ENCODE measurements at regions not wholly inside any gene's neighbourhood (a gene's known extent, or its start where the extent isn't known, plus 50 kb on each side); places are given as distances from the start of the nearest gene placed in this dataset.
"Not testable (repeated sequence)": the region's sequence is repeated elsewhere in the genome, so short reads cannot be mapped to it uniquely, and the experiment has no call there.

- no peak for DNase-seq
Observed at GRCh38 chr15:61401903-61402698, 173.0 kb upstream of the RORA start.

DNA sequence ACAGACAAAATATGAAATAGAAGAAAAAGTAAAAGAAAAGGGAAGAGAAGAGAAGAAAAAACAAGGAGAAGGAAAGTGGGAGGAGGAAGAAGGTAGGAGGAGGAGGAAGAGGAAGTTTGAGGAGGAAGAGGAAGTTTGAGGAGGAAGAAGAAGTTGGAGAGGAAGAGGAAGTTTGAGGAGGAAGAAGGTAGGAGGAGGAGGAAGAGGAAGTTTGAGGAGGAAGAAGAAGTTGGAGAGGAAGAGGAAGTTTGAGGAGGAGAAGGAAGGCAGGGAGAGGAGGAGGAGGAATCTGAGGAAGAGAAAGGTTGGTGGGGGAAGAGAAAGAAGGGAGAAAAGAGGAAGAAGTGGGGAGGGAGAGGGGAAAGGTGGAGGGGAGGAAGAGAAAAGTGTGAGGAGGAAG is 169.2 kb upstream of the RORA start:
- no peak for DNase-seq

- no peak for DNase-seq
Observed at GRCh38 chr15:61396235-61396919, 167.3 kb upstream of the RORA start.

GRCh38 chr15:61393949-61394348 is 164.8 kb upstream of the RORA start:
- no peak for DNase-seq

DNA sequence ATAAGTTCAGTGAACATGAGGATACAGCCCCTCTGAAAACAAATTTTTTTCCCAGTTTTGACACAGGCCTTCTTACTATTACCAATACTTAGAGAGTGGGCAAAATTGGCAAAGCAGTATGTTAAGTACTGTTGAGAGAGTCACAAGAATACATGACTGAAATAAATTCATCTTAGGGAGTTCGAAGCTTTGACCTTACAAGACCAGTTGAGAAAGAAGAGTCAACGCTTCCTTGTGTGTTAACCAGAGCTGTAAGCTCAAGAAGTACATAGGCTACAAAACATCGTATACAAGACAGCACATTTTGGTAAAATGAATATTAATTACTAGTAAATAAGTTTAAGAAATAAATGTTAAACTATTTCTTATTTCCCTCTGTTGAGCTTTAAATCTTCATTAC is 164.4 kb upstream of the RORA start:
- no peak for DNase-seq

DNA sequence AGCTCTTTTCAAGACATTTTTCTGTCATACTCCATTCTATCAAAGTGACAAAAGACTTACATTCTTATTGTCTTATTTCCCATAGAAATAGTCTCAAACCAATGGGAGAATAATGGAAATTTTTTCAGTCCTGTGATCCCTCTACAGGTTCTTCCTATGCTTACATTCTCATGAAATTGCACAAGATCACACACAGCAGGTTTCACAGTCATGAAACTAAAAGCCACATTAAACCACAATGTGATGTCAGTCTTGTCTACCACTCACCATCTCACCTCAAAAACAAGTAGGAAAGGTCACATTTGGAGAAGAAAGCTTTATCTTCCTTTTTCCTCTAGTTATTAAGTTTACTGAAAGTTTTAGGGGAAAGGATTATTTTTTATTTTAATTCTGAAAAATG is 161.0 kb upstream of the RORA start:
- DNase-seq: no peak

DNA sequence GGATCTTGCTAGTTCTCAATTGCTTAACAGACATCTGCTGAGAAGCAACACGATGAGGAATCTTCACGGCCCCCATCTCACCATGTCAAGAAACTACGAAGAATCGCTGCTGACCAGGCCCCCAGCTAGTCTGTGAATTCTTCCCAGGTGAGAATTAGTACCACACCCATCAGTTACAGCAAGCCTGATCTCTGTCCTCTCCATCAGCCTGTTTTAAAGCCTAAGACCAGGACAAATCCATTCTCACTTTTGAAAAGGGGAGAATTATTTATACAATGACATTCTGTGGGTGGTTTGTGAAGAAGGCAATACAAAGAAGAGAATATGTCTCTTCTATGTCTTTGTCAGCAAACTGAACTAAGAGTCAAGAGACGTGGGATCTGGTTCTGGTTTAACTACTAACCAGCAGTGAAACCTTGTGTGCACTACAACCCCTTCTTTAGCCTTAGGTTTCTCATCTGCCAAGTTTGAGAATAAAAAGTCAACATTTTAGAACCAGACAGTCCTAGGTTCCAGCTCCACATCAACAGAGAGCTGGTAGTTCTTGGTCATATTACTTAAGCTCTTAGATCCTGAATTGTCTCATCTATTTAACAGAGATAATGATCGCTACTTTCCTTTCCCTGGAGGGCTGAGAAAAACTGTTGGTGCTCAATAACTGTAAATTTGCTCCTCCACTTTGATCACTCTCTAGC is 160.4 kb upstream of the RORA start:
- no peak for DNase-seq

- DNase-seq: no peak
Observed at GRCh38 chr15:61387675-61388074, 158.6 kb upstream of the RORA start.

DNA sequence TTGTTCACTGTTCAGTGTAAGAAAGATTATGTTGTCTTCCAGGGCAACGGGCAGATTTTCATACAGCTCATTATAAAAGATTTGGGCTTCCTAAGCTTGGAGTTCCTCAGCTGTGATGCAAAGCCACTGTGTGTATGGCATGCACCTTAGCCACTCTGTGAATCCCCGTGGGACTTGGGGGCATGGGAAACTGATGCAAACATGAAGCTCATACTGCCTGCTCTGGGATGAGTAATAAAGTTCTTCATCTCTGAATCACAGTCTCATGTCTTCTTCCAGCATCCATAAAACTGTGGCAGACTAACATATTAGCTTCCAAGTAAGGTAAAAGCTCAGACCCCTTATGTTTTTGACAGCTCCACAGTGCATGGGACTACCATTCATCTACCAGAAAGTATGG is 154.3 kb upstream of the RORA start:
- no peak for DNase-seq

- DNase-seq: no peak
Observed at GRCh38 chr15:61382927-61383326, 153.8 kb upstream of the RORA start.

DNA sequence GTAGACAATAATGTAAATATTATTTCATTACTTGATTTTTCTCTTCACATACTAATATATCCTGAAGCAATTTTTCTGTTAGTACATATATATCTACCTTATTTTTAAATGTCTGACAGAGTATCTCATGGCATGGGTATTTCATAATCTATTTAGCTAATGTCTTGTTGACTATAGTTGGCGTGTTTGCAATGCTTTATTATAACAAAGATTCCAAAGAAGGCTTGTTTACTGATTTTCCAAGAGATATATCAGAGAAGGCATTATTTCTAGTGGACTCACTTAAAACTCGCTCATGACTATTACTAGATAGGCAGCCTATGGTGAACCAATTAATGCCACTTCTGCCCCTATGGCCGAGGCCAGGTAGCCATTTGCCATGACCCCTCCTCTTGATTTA is 152.4 kb upstream of the RORA start:
- no peak for DNase-seq

DNA sequence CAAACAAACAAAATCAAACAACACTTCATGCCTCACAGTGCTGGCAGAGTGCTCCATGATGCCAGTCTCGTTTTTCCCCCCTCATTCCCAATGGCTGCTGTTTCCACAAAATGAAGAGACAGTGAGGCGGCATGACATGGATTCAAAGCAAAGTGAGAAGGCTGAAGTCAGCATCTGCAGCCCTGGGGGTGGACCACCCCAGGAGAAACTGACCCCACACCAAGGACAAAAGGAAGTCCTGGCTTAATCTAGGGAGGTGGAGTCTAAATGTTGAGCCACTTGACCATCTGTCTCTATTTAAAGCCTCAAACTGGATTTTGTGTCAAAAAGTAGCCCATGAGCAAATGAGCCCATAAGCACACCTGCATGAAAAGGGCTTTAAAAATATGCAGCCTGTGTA is 151.2 kb upstream of the RORA start:
- no peak for DNase-seq

DNA sequence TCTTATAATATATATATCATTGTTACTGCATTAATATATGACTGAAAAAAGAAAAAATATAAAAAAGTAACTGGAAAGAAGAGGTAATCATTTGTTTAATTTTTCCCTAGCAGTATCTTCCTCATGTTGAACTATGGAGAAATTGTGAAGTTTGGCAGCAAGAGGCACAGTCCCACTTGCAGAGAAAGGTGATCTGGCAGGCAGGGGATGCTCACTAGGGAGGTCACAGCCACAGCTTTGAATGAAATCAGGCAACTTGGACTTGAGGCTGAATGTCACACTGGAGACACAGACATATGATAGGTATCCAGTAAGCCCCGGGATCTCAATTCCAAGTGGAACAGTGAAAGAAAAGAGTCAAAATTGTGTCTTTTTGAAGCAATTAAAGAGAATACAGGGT is 149.9 kb upstream of the RORA start:
- DNase-seq: no peak

DNA sequence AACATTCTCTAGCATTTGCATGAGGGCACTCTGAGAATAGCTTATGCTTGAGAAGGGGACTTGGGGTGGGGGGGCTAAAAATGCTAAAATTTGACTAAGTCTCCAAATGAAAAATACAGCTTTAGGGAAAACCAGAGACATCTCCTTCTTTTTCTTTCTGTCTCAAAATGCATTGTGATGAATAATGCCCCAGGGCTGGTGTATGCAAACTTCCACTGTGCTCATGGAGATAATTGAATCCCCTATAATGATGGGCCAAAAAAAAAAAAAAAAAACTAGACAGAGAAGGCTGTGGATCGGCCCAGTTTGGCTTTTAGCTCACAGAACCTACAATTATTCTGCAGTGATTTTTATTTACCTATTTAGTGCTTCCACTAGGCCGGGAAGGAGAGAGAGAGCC is 147.9 kb upstream of the RORA start:
- no peak for DNase-seq

GRCh38 chr15:61376516-61376915 is 147.4 kb upstream of the RORA start:
- DNase-seq: no peak

GRCh38 chr15:61374848-61375247 is 145.7 kb upstream of the RORA start:
- DNase-seq: no peak

GRCh38 chr15:61367953-61368352 is 138.9 kb upstream of the RORA start:
- no peak for DNase-seq

DNA sequence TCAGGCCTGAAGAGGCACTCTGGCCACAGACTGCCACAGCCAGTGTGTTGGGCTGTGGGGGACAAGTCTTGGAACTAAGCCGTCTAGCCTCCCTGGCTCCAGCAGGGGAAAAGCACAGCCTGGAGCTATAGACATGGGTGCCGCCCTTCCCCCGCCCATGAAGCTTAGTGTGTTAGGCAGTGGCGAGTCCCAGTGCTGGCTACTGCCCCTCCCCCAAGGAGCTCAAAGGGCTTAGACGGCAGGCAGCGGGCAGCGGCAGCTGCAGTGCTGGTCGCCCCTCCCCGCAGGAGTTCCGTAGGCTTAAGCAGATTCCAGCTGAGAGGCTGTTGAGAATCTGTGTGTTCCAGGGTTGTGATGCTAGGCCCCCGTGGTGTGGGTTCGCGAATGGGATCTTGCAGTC is 135.8 kb upstream of the RORA start:
- no peak for DNase-seq

DNA sequence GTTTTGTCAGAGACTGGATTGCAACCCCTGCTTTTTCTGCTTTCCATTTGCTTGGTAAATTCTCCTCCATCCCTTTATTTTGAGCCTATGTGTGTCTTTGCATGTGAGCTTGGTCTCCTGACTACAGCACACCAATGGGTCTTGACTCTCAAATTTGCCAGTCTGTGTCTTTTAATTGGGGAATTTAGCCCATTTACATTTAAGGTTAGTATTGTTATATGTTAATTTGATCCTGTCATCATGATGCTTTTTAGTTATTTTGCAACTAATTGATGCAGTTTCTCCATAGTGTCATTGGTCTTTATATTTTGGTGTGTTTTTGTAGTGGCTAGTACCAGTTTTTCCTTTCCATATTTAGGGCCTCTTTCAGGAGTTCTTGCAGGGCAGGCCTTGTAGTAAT is 133.8 kb upstream of the RORA start:
- not testable (repeated sequence) for DNase-seq

GRCh38 chr15:61344293-61344692 is 115.2 kb upstream of the RORA start:
- no peak for DNase-seq

- DNase-seq: no peak
Observed at GRCh38 chr15:61342390-61342789, 113.3 kb upstream of the RORA start.

DNA sequence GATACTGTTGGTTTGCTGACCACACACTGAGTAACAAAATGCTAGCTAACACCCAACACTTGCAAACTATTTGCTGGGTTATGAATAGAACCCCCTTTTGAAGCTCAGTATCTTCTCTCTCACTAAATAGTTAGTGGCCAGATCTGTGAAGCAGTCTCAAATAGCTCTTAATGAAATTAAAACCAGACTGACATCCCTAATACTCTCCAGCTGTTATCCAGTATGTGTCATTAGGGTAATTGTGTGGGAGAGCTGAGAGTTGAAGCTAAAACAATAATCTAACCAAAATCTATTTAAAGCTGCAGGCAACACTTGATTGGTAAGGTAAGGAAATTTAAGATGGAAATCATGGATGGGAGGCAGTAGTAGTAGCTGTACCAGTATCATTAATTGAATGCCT is 110.4 kb upstream of the RORA start:
- DNase-seq: no peak

DNA sequence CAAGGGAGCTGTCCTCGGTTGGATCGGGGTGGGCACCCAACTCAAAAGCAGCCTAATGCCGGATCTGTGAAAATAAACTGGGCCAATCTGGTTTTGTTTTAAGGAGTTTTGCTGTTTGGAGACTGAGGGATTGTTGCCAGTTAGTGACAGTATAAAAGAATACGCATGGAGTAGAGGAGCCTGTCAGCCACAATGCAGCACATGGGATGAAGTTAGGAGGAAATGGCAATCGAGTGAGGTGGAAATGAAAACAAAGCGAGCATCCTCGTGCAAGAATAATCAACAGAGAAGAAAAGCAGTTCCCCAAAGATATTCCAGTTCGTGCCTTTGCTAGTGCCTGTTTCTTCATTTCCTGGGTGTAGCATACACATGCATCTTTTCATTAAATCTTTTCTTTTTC is 108.4 kb upstream of the RORA start:
- DNase-seq: no peak
